PC-9 (cell line): ENCODE measurements at regions not wholly inside any gene's neighbourhood (a gene's known extent, or its start where the extent isn't known, plus 50 kb on each side); places are given as distances from the start of the nearest gene placed in this dataset.
"Not testable (repeated sequence)": the region's sequence is repeated elsewhere in the genome, so short reads cannot be mapped to it uniquely, and the experiment has no call there.

ENCODE experiments used
- BruUV-seq: library from RNA; stranded (reverse); fragments of 400-500 nt; replicated peaks from 2 replicates; lab custom pipeline; 2021; lab: Mats Ljungman, UMichigan
- CTCF ChIA-PET: fragments of 300-600 bp; sonication (Branson Sonifier 250); formaldehyde crosslinking; loops from one replicate; lab custom pipeline; 2022; ENCODE audit warnings: antibody characterized with exemption; lab: Charles Lee
- POLR2A ChIA-PET: fragments of 300-600 bp; sonication (Branson Sonifier 250); formaldehyde crosslinking; loops from one replicate; lab custom pipeline; 2022; ENCODE audit warnings: antibody characterized with exemption; ENCODE audit not compliant: unreplicated experiment; lab: Charles Lee
- DNase-seq, 2 experiments: peaks; one replicate each; pipeline versions ENCODE4 v3.0.0 to v3.0.0-alpha.2; 2015 to 2022; ENCODE audit warnings: mixed read lengths in 1 of 2
- H2AFZ ChIP-seq: fragments of 200-600 bp; sonication (generic); 2 replicates; pipeline ENCODE4 v1.8.1; 2017; ENCODE audit warnings: antibody characterized with exemption
- H3F3A ChIP-seq: fragments of 200-600 bp; sonication (generic); 2 replicates; pipeline ENCODE4 v1.8.1; 2017; ENCODE audit warnings: antibody characterized with exemption, mild to moderate bottlenecking, low read depth; ENCODE audit not compliant: insufficient read depth
- H3K27ac ChIP-seq: fragments of 200-600 bp; sonication (generic); 2 replicates; pipeline ENCODE4 v1.6.1; 2016; ENCODE audit warnings: mixed run types
- H3K27me3 ChIP-seq: fragments of 200-600 bp; sonication (generic); 2 replicates; pipeline ENCODE4 v1.6.1; 2016; ENCODE audit warnings: low read depth, mixed run types; ENCODE audit not compliant: insufficient read depth
- H3K36me3 ChIP-seq: fragments of 200-600 bp; sonication (generic); 2 replicates; pipeline ENCODE4 v1.6.1; 2016; ENCODE audit warnings: low read depth, mixed run types
- H3K4me1 ChIP-seq: fragments of 200-600 bp; sonication (generic); replicated peaks from 2 replicates; pipeline ENCODE4 v1.6.1; 2016; ENCODE audit warnings: mixed run types; ENCODE audit not compliant: insufficient read depth
- H3K4me2 ChIP-seq: fragments of 200-600 bp; sonication (generic); 2 replicates; pipeline ENCODE4 v1.6.1; 2017; ENCODE audit warnings: mixed run types
- H3K4me3 ChIP-seq: fragments of 200-600 bp; sonication (generic); 2 replicates; pipeline ENCODE4 v1.6.1; 2016; ENCODE audit warnings: mixed run types
- H3K79me2 ChIP-seq: fragments of 200-600 bp; sonication (generic); 2 replicates; pipeline ENCODE4 v1.6.1; 2017; ENCODE audit warnings: low read depth, mixed run types
- H3K9me2 ChIP-seq: fragments of 200-600 bp; sonication (generic); 2 replicates; pipeline ENCODE4 v1.8.1; 2017; ENCODE audit warnings: mild to moderate bottlenecking; ENCODE audit not compliant: insufficient read depth
- H3K9me3 ChIP-seq: fragments of 200-600 bp; sonication (generic); 2 replicates; pipeline ENCODE4 v1.8.1; 2016; ENCODE audit warnings: low read depth; ENCODE audit not compliant: insufficient read depth
- H4K20me1 ChIP-seq: fragments of 200-600 bp; sonication (generic); 2 replicates; pipeline ENCODE4 v1.8.1; 2017; ENCODE audit not compliant: insufficient read depth
- EZH2 ChIP-seq: fragments of 200-600 bp; sonication (generic); IDR thresholded peaks from 2 replicates; pipeline ENCODE4 v1.8.0; 2017; ENCODE audit warnings: antibody characterized with exemption, low read depth
- intact Hi-C: fragments of 100-400 bp; cut with micrococcal nuclease; formaldehyde crosslinking; loops from one replicate; pipeline ENCODE4 v1.10.0; 2022; ENCODE audit not compliant: unreplicated experiment
- TF ChIP-seq, protein P1 (sequence below): fragments of 200-600 bp; sonication (generic); conservative IDR thresholded peaks from 2 replicates; pipeline ENCODE4 v1.6.1; 2017; ENCODE audit warnings: mixed run types, antibody characterized with exemption, mild to moderate bottlenecking, moderate library complexity

- Histone ChIP-seq H3K36me3 (no peaks in the 10 kb centered on the region), H3K27ac (no peak overlapping the region), H2AFZ (no peak overlapping the region), H3K9me3 (no peaks in the 10 kb centered on the region), H3K79me2 (no peaks in the 10 kb centered on the region), H3K4me3 (no peak overlapping the region), H3K4me1 (no peaks in the 10 kb centered on the region), H3K4me2 (no peak overlapping the region), H3K9me2 (no peaks in the 10 kb centered on the region), H3K27me3 (no peaks in the 10 kb centered on the region), H3F3A (no peaks in the 10 kb centered on the region), H4K20me1 (no peaks in the 10 kb centered on the region)
- intact Hi-C loops: no loop called here
- no peak for TF ChIP-seq EZH2
- TF ChIP-seq, protein P1, sequence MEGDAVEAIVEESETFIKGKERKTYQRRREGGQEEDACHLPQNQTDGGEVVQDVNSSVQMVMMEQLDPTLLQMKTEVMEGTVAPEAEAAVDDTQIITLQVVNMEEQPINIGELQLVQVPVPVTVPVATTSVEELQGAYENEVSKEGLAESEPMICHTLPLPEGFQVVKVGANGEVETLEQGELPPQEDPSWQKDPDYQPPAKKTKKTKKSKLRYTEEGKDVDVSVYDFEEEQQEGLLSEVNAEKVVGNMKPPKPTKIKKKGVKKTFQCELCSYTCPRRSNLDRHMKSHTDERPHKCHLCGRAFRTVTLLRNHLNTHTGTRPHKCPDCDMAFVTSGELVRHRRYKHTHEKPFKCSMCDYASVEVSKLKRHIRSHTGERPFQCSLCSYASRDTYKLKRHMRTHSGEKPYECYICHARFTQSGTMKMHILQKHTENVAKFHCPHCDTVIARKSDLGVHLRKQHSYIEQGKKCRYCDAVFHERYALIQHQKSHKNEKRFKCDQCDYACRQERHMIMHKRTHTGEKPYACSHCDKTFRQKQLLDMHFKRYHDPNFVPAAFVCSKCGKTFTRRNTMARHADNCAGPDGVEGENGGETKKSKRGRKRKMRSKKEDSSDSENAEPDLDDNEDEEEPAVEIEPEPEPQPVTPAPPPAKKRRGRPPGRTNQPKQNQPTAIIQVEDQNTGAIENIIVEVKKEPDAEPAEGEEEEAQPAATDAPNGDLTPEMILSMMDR: no peak
- ChIA-PET POLR2A (no interaction called here), CTCF (no interaction called here)
- BruUV-seq: no TSS peak
- no peak for DNase-seq
Observed at GRCh38 chr16:64272028-64272427, 849.8 kb downstream of the CDH11 start.

DNA sequence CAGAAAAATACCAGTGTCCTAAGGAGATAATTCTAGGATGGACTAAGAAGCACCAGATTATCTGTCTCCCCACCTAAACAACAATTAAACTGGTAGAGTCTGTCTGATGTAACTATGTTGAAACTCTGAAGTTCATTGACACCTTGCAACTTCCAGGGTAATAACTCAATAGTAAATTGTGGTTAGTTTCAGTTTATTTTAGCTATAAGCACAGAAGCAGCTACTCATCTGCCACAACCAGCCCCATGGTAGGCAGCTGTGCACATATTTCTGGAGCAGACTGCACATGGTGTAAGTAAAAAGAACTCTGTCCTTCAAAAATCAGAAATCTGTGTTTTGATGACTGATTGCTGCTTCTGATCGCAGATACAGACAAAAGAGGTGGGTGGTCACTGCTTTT is 852.1 kb downstream of the CDH11 start:
- Histone ChIP-seq H3K9me2 (no peaks in the 10 kb centered on the region), H3K36me3 (no peaks in the 10 kb centered on the region), H3F3A (no peaks in the 10 kb centered on the region), H3K4me2 (no peak overlapping the region), H3K4me3 (no peak overlapping the region), H3K79me2 (no peaks in the 10 kb centered on the region), H3K27me3 (no peaks in the 10 kb centered on the region), H3K4me1 (no peaks in the 10 kb centered on the region), H4K20me1 (no peaks in the 10 kb centered on the region), H3K27ac (no peak overlapping the region), H3K9me3 (no peaks in the 10 kb centered on the region), H2AFZ (no peak overlapping the region)
- no peak for DNase-seq
- no peak for TF ChIP-seq EZH2
- TF ChIP-seq, protein P1: no peak
- ChIA-PET POLR2A (no interaction called here), CTCF (no interaction called here)
- no TSS peak for BruUV-seq
- intact Hi-C loops: no loop called here

GRCh38 chr16:64265756-64266155 is 856.1 kb downstream of the CDH11 start:
- no peaks in the 10 kb centered on the region for H3K79me2 ChIP-seq
- no TSS peak for BruUV-seq
- DNase-seq: no peak
- no peak overlapping the region for H3K27ac ChIP-seq
- H3F3A ChIP-seq: no peaks in the 10 kb centered on the region
- POLR2A ChIA-PET: no interaction called here
- peaks cover 11% of the 10 kb centered on the region; the same call in 1 of the 2 replicates for H3K27me3 ChIP-seq
- H3K4me2 ChIP-seq: no peak overlapping the region
- H4K20me1 ChIP-seq: no peaks in the 10 kb centered on the region
- no peaks in the 10 kb centered on the region for H3K9me3 ChIP-seq
- intact Hi-C loops: no loop called here
- no peaks in the 10 kb centered on the region for H3K9me2 ChIP-seq
- CTCF ChIA-PET: no interaction called here
- no peak for TF ChIP-seq EZH2
- TF ChIP-seq, protein P1: no peak
- H2AFZ ChIP-seq: no peak overlapping the region
- H3K4me1 ChIP-seq: no peaks in the 10 kb centered on the region
- H3K36me3 ChIP-seq: no peaks in the 10 kb centered on the region
- H3K4me3 ChIP-seq: no peak overlapping the region

DNA sequence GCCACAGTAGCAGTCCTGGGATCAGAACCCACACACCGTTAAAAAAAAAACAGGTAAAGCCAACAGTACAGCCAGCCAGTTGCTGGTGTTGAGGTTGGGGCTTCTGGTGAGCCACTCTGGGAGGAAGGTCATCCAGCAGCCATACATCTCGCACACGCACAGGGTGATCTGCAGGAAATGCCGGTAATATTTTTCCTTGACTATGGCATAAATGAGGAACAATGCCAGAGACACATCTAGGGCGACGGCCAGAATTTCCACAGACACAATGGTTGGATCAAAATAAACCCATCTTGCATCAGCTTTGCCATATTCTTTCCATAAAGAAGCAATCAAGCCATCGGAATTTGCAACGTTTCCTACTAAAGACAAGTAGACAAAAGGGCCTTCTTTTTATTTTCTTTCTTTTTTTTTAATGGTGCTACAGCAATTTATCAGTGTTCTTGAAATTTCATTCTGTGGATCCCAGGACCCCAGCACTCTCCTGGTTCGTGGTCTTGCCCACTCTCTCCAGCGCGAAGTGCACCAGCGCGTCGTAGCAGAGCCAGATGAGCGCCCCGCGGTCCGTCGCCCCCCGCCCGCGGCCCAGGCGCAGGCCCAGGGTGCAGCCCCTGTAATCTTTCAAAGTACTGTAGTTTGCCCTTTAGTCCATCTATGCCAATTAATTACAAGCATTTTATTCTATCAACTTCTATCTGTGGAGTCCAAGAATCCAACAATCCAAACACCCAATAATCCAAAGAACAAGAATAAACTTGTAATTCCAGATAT is 861.0 kb downstream of the CDH11 start:
- H3K27me3 ChIP-seq: peaks cover 16% of the 10 kb centered on the region
- H3K79me2 ChIP-seq, DNase-seq, intact Hi-C loops, H3K9me3 ChIP-seq, H3K4me3 ChIP-seq, BruUV-seq, H3K4me1 ChIP-seq, POLR2A ChIA-PET, H4K20me1 ChIP-seq, H2AFZ ChIP-seq, H3K9me2 ChIP-seq, H3K27ac ChIP-seq, H3F3A ChIP-seq, H3K36me3 ChIP-seq, H3K4me2 ChIP-seq, CTCF ChIA-PET: not testable (repeated sequence)
